Suprapubic skin (tissue), 3 donors: ENCODE measurements at regions not wholly inside any gene's neighbourhood (a gene's known extent, or its start where the extent isn't known, plus 50 kb on each side); places are given as distances from the start of the nearest gene placed in this dataset.

Experiments
- POLR2A ChIP-seq, 2 donors: fragments of 450-650 bp; IDR thresholded peaks; one replicate each; pipeline ENCODE4 v1.6.1; 2017; ENCODE audit warnings: antibody characterized with exemption in 2 of 2, mild to moderate bottlenecking in 2 of 2, moderate library complexity in 2 of 2
- TF ChIP-seq, protein P1 (sequence below), 2 donors: fragments of 200-600 bp in 1 of 2; fragments of 450-650 bp in 1 of 2; sonication (generic) in 1 of 2; IDR thresholded peaks; one replicate each; pipeline ENCODE4 v1.5.1; 2016 to 2019; ENCODE audit warnings: antibody characterized with exemption in 2 of 2, mild to moderate bottlenecking in 1 of 2, moderate library complexity in 1 of 2

DNA sequence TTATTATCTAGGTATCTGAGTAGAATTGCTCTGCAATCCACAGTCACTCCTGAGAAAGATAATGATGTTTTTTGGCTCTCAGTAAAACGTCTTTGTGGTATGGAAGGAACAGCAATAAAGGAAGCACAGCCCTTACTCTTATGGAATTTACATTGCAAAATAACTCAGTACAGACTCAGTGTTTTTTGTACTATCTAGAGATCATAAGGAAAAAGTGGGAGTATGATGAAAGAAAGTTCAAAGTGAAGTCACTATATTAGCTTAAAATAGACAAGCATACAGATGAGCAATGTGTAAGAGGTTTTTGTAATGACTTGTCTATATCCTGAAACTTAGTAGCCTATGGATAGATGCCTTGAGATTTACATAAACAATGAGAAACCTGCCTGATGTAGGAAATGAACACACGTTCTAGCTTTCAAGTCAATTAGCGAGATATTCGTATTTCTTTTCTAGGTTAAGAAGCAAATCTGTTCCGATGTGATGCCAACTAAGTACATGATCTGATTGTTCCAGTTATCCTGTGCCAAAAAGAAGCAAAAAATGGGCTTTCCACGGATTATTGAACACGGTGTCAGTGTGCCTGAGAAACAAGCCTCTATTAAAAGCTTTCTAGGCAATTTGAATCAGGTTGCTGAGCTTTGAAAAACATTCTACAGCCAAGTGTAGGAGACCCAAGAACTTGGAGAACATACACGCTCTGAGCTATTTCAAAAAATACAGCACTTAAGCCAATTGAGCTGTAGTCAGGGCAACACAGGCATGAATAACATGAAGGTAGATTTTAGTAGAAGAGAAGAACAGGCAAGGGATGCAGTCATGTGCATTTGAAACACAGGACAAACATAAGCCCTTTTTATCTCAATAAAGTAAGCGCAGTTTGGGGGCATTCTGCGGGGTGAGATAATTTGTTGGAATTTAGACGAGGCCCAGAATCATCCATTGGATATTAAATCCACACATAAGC is 86.3 kb upstream of the TAF11L2 start:
- TF ChIP-seq, protein P1, sequence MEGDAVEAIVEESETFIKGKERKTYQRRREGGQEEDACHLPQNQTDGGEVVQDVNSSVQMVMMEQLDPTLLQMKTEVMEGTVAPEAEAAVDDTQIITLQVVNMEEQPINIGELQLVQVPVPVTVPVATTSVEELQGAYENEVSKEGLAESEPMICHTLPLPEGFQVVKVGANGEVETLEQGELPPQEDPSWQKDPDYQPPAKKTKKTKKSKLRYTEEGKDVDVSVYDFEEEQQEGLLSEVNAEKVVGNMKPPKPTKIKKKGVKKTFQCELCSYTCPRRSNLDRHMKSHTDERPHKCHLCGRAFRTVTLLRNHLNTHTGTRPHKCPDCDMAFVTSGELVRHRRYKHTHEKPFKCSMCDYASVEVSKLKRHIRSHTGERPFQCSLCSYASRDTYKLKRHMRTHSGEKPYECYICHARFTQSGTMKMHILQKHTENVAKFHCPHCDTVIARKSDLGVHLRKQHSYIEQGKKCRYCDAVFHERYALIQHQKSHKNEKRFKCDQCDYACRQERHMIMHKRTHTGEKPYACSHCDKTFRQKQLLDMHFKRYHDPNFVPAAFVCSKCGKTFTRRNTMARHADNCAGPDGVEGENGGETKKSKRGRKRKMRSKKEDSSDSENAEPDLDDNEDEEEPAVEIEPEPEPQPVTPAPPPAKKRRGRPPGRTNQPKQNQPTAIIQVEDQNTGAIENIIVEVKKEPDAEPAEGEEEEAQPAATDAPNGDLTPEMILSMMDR (IDR thresholded peaks at IDR 0.05) = no peak
- no peak for TF ChIP-seq POLR2A (IDR thresholded peaks at IDR 0.05)
